H9 (cell line): ENCODE measurements at regions not wholly inside any gene's neighbourhood (a gene's known extent, or its start where the extent isn't known, plus 50 kb on each side); places are given as distances from the start of the nearest gene placed in this dataset.

Experiments
- DNase-seq: peaks from one replicate; pipeline ENCODE4 v3.0.0-alpha.2; 2017
- H2AFZ ChIP-seq: one replicate; pipeline ENCODE4 v1.6.1; 2013; ENCODE audit warnings: mild to moderate bottlenecking, low read length, control low read depth, moderate library complexity
- H2AK5ac ChIP-seq: 2 replicates; pipeline ENCODE4 v1.6.1; 2013; ENCODE audit warnings: low read length, control low read depth, mixed read lengths; ENCODE audit not compliant: insufficient read length
- H2BK120ac ChIP-seq: one replicate; pipeline ENCODE4 v1.6.1; 2013; ENCODE audit warnings: low read depth, mild to moderate bottlenecking, low read length, control low read depth, inconsistent platforms; ENCODE audit not compliant: poor library complexity, severe bottlenecking
- H2BK12ac ChIP-seq: 2 replicates; pipeline ENCODE4 v1.6.1; 2013; ENCODE audit warnings: low read length, control low read depth, mixed read lengths, low read depth; ENCODE audit not compliant: insufficient read length
- H2BK15ac ChIP-seq: 2 replicates; pipeline ENCODE4 v1.6.1; 2013; ENCODE audit warnings: low read depth, low read length, control low read depth
- H2BK20ac ChIP-seq: one replicate; pipeline ENCODE4 v1.6.1; 2013; ENCODE audit warnings: low read depth, mild to moderate bottlenecking, low read length, control low read depth, inconsistent platforms; ENCODE audit not compliant: poor library complexity, severe bottlenecking
- H2BK5ac ChIP-seq: 2 replicates; pipeline ENCODE4 v1.6.1; 2013; ENCODE audit warnings: low read length, control low read depth, mixed read lengths; ENCODE audit not compliant: insufficient read length
- H3K14ac ChIP-seq: 2 replicates; pipeline ENCODE4 v1.6.1; 2013; ENCODE audit warnings: low read length, control low read depth; ENCODE audit not compliant: insufficient read depth
- H3K18ac ChIP-seq: 2 replicates; pipeline ENCODE4 v1.6.1; 2013; ENCODE audit warnings: low read depth, mild to moderate bottlenecking, mixed read lengths, low read length, control low read depth; ENCODE audit not compliant: insufficient read length
- H3K23ac ChIP-seq: 2 replicates; pipeline ENCODE4 v1.6.1; 2013; ENCODE audit warnings: low read length, control low read depth, mixed read lengths, low read depth; ENCODE audit not compliant: insufficient read length
- H3K23me2 ChIP-seq: 2 replicates; pipeline ENCODE4 v1.6.1; 2013; ENCODE audit warnings: low read depth, mild to moderate bottlenecking, mixed read lengths, low read length, control low read depth; ENCODE audit not compliant: insufficient read length, poor library complexity, severe bottlenecking
- H3K27ac ChIP-seq: 2 replicates; pipeline ENCODE4 v1.5.1; 2013; ENCODE audit warnings: low read length, control low read depth, mixed read lengths, low read depth; ENCODE audit not compliant: insufficient read length
- H3K27me3 ChIP-seq: 2 replicates; pipeline ENCODE4 v1.6.1; 2013; ENCODE audit warnings: low read length, control low read depth, inconsistent platforms; ENCODE audit not compliant: insufficient read depth
- H3K4ac ChIP-seq: 2 replicates; pipeline ENCODE4 v1.6.1; 2013; ENCODE audit warnings: low read depth, mild to moderate bottlenecking, control low read depth, inconsistent platforms, low read length, moderate library complexity
- H3K4me1 ChIP-seq: 2 replicates; pipeline ENCODE4 v1.6.1; 2013; ENCODE audit warnings: low read length, control low read depth, inconsistent platforms; ENCODE audit not compliant: insufficient read depth
- H3K4me2 ChIP-seq: 2 replicates; pipeline ENCODE4 v1.6.1; 2013; ENCODE audit warnings: low read length, control low read depth, mixed read lengths; ENCODE audit not compliant: insufficient read length, insufficient read depth
- H3K56ac ChIP-seq: 2 replicates; pipeline ENCODE4 v1.6.1; 2013; ENCODE audit warnings: low read depth, mild to moderate bottlenecking, mixed read lengths, low read length, control low read depth; ENCODE audit not compliant: insufficient read length
- H3K79me1 ChIP-seq: 2 replicates; pipeline ENCODE4 v1.6.1; 2013; ENCODE audit warnings: low read depth, mild to moderate bottlenecking, moderate library complexity, low read length, control low read depth, inconsistent platforms; ENCODE audit not compliant: insufficient read depth, poor library complexity, severe bottlenecking
- H3K79me2 ChIP-seq: 2 replicates; pipeline ENCODE4 v1.6.1; 2013; ENCODE audit warnings: low read length, control low read depth, inconsistent platforms; ENCODE audit not compliant: insufficient read depth
- H3K9ac ChIP-seq: 2 replicates; pipeline ENCODE4 v1.6.1; 2013; ENCODE audit warnings: low read length, control low read depth, mixed read lengths; ENCODE audit not compliant: insufficient read length; ENCODE audit errors: extremely low read depth
- H3K9me3 ChIP-seq: one replicate; pipeline ENCODE4 v1.6.1; 2013; ENCODE audit warnings: low read depth, low read length, inconsistent platforms; ENCODE audit not compliant: control insufficient read depth
- H3T11ph ChIP-seq: one replicate; pipeline ENCODE4 v1.6.1; 2013; ENCODE audit warnings: mild to moderate bottlenecking, low read length, control low read depth, inconsistent platforms
- H4K20me1 ChIP-seq: one replicate; pipeline ENCODE4 v1.6.1; 2013; ENCODE audit not compliant: control insufficient read depth, insufficient read length, insufficient read depth
- H4K5ac ChIP-seq: 2 replicates; pipeline ENCODE4 v1.6.1; 2013; ENCODE audit warnings: low read depth, mild to moderate bottlenecking, mixed read lengths, low read length, control low read depth; ENCODE audit not compliant: insufficient read length
- H4K8ac ChIP-seq: replicated peaks from 2 replicates; pipeline ENCODE4 v1.6.1; 2013; ENCODE audit warnings: low read length, control low read depth, mixed read lengths, low read depth; ENCODE audit not compliant: insufficient read length
- H4K91ac ChIP-seq: 2 replicates; pipeline ENCODE4 v1.6.1; 2013; ENCODE audit warnings: low read depth, mild to moderate bottlenecking, moderate library complexity, mixed read lengths, low read length, control low read depth; ENCODE audit not compliant: insufficient read length
- H3K27ac Mint-ChIP-seq, 3 experiments: 2 replicates in 2 of 3; 3 replicates in 1 of 3; pipeline ENCODE4 v1.8.0; 2020 to 2021; ENCODE audit warnings: mixed read lengths in 3 of 3, mild to moderate bottlenecking in 1 of 3, moderate library complexity in 1 of 3
- H3K27me3 Mint-ChIP-seq: 2 replicates; pipeline ENCODE4 v1.8.0; 2021; ENCODE audit warnings: low read depth, mild to moderate bottlenecking, moderate library complexity, mixed read lengths
- H3K36me3 Mint-ChIP-seq, 3 experiments: 2 replicates in 2 of 3; 3 replicates in 1 of 3; pipeline ENCODE4 v1.8.0; 2020 to 2021; ENCODE audit warnings: low read depth in 3 of 3, mixed read lengths in 3 of 3; ENCODE audit not compliant: insufficient read depth in 1 of 3
- H3K4me1 Mint-ChIP-seq, 2 experiments: 2 replicates each; pipeline ENCODE4 v1.8.0; 2020; ENCODE audit warnings: mixed read lengths in 2 of 2
- H3K4me3 Mint-ChIP-seq, 2 experiments: 2 replicates in 1 of 2; 3 replicates in 1 of 2; pipeline ENCODE4 v1.8.0; 2020 to 2021; ENCODE audit warnings: mild to moderate bottlenecking in 2 of 2, mixed read lengths in 2 of 2, moderate library complexity in 1 of 2
- H3K9me3 Mint-ChIP-seq, 2 experiments: 2 replicates in 1 of 2; 3 replicates in 1 of 2; pipeline ENCODE4 v1.8.0; 2020; ENCODE audit warnings: mild to moderate bottlenecking in 2 of 2, mixed read lengths in 2 of 2, moderate library complexity in 1 of 2
- CTCF ChIP-seq: fragments of 200-600 bp; sonication (generic); conservative IDR thresholded peaks from 3 replicates; pipeline ENCODE4 v1.8.0; 2021; ENCODE audit warnings: antibody characterized with exemption, mild to moderate bottlenecking
- WGBS: extraction: QIAGEN DNeasy Blood & Tissue Kit; methylation state at CpG from one replicate; pipeline ENCODE4 v1.1.7; 2013; ENCODE audit warnings: missing lambda C conversion rate, low lambda C conversion rate, mixed read lengths; ENCODE audit not compliant: insufficient read length; ENCODE audit errors: extremely low coverage; 5-methylcytosine and 5-hydroxymethylcytosine counted together

DNA sequence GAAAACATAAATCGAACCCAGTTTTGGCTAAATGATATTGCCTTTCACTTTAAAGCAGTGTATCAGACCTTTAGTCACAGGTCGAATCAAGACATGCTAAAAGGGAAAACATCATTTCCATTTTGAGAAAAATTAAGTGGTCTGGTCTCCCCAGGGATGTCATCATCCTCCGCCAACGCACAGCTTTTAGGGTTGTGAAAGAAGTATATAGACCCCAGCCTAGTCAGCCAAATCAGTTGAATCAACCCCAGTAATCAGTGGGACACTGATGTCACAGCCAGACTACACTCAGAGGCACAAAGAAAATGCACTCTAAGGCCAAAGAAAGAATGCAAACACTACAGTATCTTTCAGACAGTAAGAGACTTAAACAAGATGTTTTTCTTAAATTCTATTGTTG, 187.4 kb downstream of the ZIC4 start:
- H2BK12ac ChIP-seq = no peak overlapping the region
- H3K4me1 ChIP-seq = no peaks in the 10 kb centered on the region
- no peaks in the 10 kb centered on the region for H3K9me3 ChIP-seq
- no peak overlapping the region for H2AK5ac ChIP-seq
- Mint-ChIP-seq H3K27ac (peak overlapping the region; percentile 31 to 71 (median 44); a peak in 3 of 7 replicates), H3K36me3 (no peaks in the 10 kb centered on the region), H3K27me3 (no peaks in the 10 kb centered on the region), H3K4me3 (no peak overlapping the region), H3K4me1 (no peaks in the 10 kb centered on the region), H3K9me3 (no peaks in the 10 kb centered on the region)
- no peaks in the 10 kb centered on the region for H3K79me1 ChIP-seq
- no peaks in the 10 kb centered on the region for H3K23me2 ChIP-seq
- TF ChIP-seq CTCF = no peak
- no peak overlapping the region for H3T11ph ChIP-seq
- H3K23ac ChIP-seq = no peak overlapping the region
- no peak overlapping the region for H3K4me2 ChIP-seq
- no peak overlapping the region for H3K56ac ChIP-seq
- H3K18ac ChIP-seq = no peak overlapping the region
- H2AFZ ChIP-seq = no peak overlapping the region
- H4K8ac ChIP-seq = no peak overlapping the region
- H3K79me2 ChIP-seq = no peaks in the 10 kb centered on the region
- DNase-seq = no peak
- H3K27ac ChIP-seq = no peak overlapping the region
- H4K5ac ChIP-seq = no peak overlapping the region
- H2BK120ac ChIP-seq = no peak overlapping the region
- H3K9ac ChIP-seq = no peak overlapping the region
- no peak overlapping the region for H2BK20ac ChIP-seq
- no peak overlapping the region for H4K91ac ChIP-seq
- H4K20me1 ChIP-seq = no peaks in the 10 kb centered on the region
- no peaks in the 10 kb centered on the region for H3K27me3 ChIP-seq
- H3K14ac ChIP-seq = no peak overlapping the region
- WGBS = no CpG with 5 or more reads among the region's 4 CpGs
- no peak overlapping the region for H2BK15ac ChIP-seq
- H3K4ac ChIP-seq = no peak overlapping the region
- no peak overlapping the region for H2BK5ac ChIP-seq
